Vagina (tissue), 2 donors: ENCODE measurements at regions not wholly inside any gene's neighbourhood (a gene's known extent, or its start where the extent isn't known, plus 50 kb on each side); places are given as distances from the start of the nearest gene placed in this dataset.

ENCODE experiments used
- CTCF ChIP-seq, 3 experiments: fragments of 450-650 bp in 2 of 3; fragments of 200-600 bp in 1 of 3; sonication (generic) in 1 of 3; IDR thresholded peaks; one replicate each; pipeline ENCODE4 v1.5.1; 2017 to 2019; ENCODE audit warnings: antibody characterized with exemption in 3 of 3, mild to moderate bottlenecking in 2 of 3, moderate library complexity in 2 of 3
- POLR2AphosphoS5 ChIP-seq, 2 donors: sonication (generic); formaldehyde crosslinking; IDR thresholded peaks; one replicate each; pipeline ENCODE4 v1.9.0; 2017; ENCODE audit warnings: antibody characterized with exemption in 2 of 2, mild to moderate bottlenecking in 2 of 2, low read depth in 1 of 2; ENCODE audit not compliant: insufficient read depth in 1 of 2

GRCh38 chr20:51212816-51213215 lies 189.9 kb upstream of the KCNG1 start:
- TF ChIP-seq POLR2AphosphoS5 (IDR thresholded peaks at IDR 0.05; ENCODE audit: insufficient read depth in 1 of 2, low read depth in 1 of 2) (no peak), CTCF (IDR thresholded peaks at IDR 0.05) (no peak)
